Lower lobe of right lung (tissue), 2 donors: ENCODE measurements at regions not wholly inside any gene's neighbourhood (a gene's known extent, or its start where the extent isn't known, plus 50 kb on each side); places are given as distances from the start of the nearest gene placed in this dataset.

Experiments used
- ATAC-seq, 2 donors: fragments of 200-7000 bp; cut with Tn5 transposase; one replicate each; pipeline ENCODE4 v1.9.1; 2020 to 2022; ENCODE audit warnings: mild to moderate bottlenecking in 2 of 2, moderate library complexity in 2 of 2
- DNase-seq: peaks from one replicate; pipeline ENCODE4 v3.0.0-alpha.2; 2020
- H3K27ac ChIP-seq: fragments of 200-600 bp; one replicate; pipeline ENCODE4 v1.8.0; 2022
- H3K27me3 ChIP-seq: fragments of 200-600 bp; one replicate; pipeline ENCODE4 v1.8.0; 2022; ENCODE audit warnings: low read depth
- H3K36me3 ChIP-seq: fragments of 200-600 bp; one replicate; pipeline ENCODE4 v1.8.0; 2022; ENCODE audit warnings: mild to moderate bottlenecking
- H3K4me1 ChIP-seq: fragments of 200-600 bp; one replicate; pipeline ENCODE4 v1.8.0; 2022
- H3K4me3 ChIP-seq: fragments of 200-600 bp; one replicate; pipeline ENCODE4 v1.8.0; 2022; ENCODE audit warnings: mild to moderate bottlenecking
- H3K9me3 ChIP-seq: fragments of 200-600 bp; one replicate; pipeline ENCODE4 v1.8.0; 2022
- CTCF ChIP-seq: fragments of 200-600 bp; IDR thresholded peaks from one replicate; pipeline ENCODE4 v1.8.0; 2022; ENCODE audit warnings: antibody characterized with exemption, mild to moderate bottlenecking
- intact Hi-C: fragments of 100-400 bp; cut with DNase I; formaldehyde crosslinking; loops from one replicate; pipeline ENCODE4 v1.11.0; 2022
- donor health status: DM: no; HTN: yes; CAD: no; lungs with severe emphysema.

- DNase-seq (no peak), ATAC-seq (no peak)
- no peak for TF ChIP-seq CTCF
- Histone ChIP-seq H3K9me3 (no peaks in the 10 kb centered on the region), H3K4me1 (peaks cover 5% of the 10 kb centered on the region), H3K27me3 (no peaks in the 10 kb centered on the region), H3K36me3 (no peaks in the 10 kb centered on the region), H3K4me3 (no peak overlapping the region), H3K27ac (no peak overlapping the region)
- intact Hi-C loops = no loop called here
Observed at GRCh38 chr16:82384949-82385348, 214.9 kb upstream of the MPHOSPH6 start.

- ATAC-seq (no peak), DNase-seq (no peak)
- intact Hi-C loops = no loop called here
- no peak overlapping the region for H3K27ac ChIP-seq
- no peaks in the 10 kb centered on the region for H3K36me3 ChIP-seq
- no peaks in the 10 kb centered on the region for H3K27me3 ChIP-seq
- TF ChIP-seq CTCF = no peak
- peaks cover 5% of the 10 kb centered on the region for H3K4me1 ChIP-seq
- no peaks in the 10 kb centered on the region for H3K9me3 ChIP-seq
- H3K4me3 ChIP-seq = no peak overlapping the region
Observed at GRCh38 chr16:82384017-82384416, 214.0 kb upstream of the MPHOSPH6 start.

- Histone ChIP-seq H3K4me3 (no peak overlapping the region), H3K36me3 (no peaks in the 10 kb centered on the region), H3K27me3 (no peaks in the 10 kb centered on the region), H3K4me1 (peaks cover 5% of the 10 kb centered on the region), H3K27ac (no peak overlapping the region), H3K9me3 (no peaks in the 10 kb centered on the region)
- no peak for DNase-seq
- intact Hi-C loops = no loop called here
- ATAC-seq = no peak
- TF ChIP-seq CTCF = no peak
Observed at GRCh38 chr16:82382521-82382920, 212.5 kb upstream of the MPHOSPH6 start.

GRCh38 chr16:82379551-82379950 is 209.5 kb upstream of the MPHOSPH6 start:
- Histone ChIP-seq H3K27me3 (no peaks in the 10 kb centered on the region), H3K36me3 (no peaks in the 10 kb centered on the region), H3K27ac (no peak overlapping the region), H3K9me3 (no peaks in the 10 kb centered on the region), H3K4me1 (no peaks in the 10 kb centered on the region), H3K4me3 (no peak overlapping the region)
- TF ChIP-seq CTCF = no peak
- no peak for DNase-seq
- no peak for ATAC-seq
- intact Hi-C loops = no loop called here

- no peak for TF ChIP-seq CTCF
- intact Hi-C loops = no loop called here
- no peak for ATAC-seq
Observed at GRCh38 chr16:82373976-82374375, 204.0 kb upstream of the MPHOSPH6 start.

GRCh38 chr16:82370282-82370681 is 200.3 kb upstream of the MPHOSPH6 start:
- Histone ChIP-seq H3K4me3 (no peak overlapping the region), H3K27ac (no peak overlapping the region), H3K27me3 (no peaks in the 10 kb centered on the region), H3K36me3 (no peaks in the 10 kb centered on the region), H3K9me3 (no peaks in the 10 kb centered on the region), H3K4me1 (no peaks in the 10 kb centered on the region)
- intact Hi-C loops = no loop called here
- no peak for ATAC-seq
- DNase-seq = no peak
- TF ChIP-seq CTCF = no peak

More at GRCh38 chr16:82373976-82374375, 204.0 kb upstream of the MPHOSPH6 start:
- H3K4me1 ChIP-seq = no peaks in the 10 kb centered on the region
- no peak for DNase-seq
- H3K27ac ChIP-seq = no peak overlapping the region
- no peaks in the 10 kb centered on the region for H3K27me3 ChIP-seq
- no peaks in the 10 kb centered on the region for H3K36me3 ChIP-seq
- H3K4me3 ChIP-seq = no peak overlapping the region
- H3K9me3 ChIP-seq = no peaks in the 10 kb centered on the region
